DOHH2 (cell line): ENCODE measurements at regions not wholly inside any gene's neighbourhood (a gene's known extent, or its start where the extent isn't known, plus 50 kb on each side); places are given as distances from the start of the nearest gene placed in this dataset.

ENCODE experiments used
- H3F3A ChIP-seq: fragments of 200-600 bp; sonication (generic), shearing (Covaris generic); 2 replicates; pipeline ENCODE4 v1.6.0; 2016; ENCODE audit warnings: antibody characterized with exemption, mild to moderate bottlenecking; ENCODE audit not compliant: control insufficient read depth, insufficient read depth
- H3K27ac ChIP-seq: fragments of 200-600 bp; sonication (generic); 2 replicates; pipeline ENCODE4 v1.5.1; 2014; ENCODE audit warnings: low read depth, mild to moderate bottlenecking, low read length, moderate library complexity
- H3K27me3 ChIP-seq: fragments of 200-600 bp; sonication (generic); 2 replicates; pipeline ENCODE4 v1.6.1; 2014; ENCODE audit warnings: mild to moderate bottlenecking, low read length, mixed read lengths; ENCODE audit not compliant: control insufficient read depth
- H3K36me3 ChIP-seq: fragments of 200-600 bp; sonication (generic); 2 replicates; pipeline ENCODE4 v1.6.1; 2014; ENCODE audit warnings: mild to moderate bottlenecking, low read length, moderate library complexity, mixed read lengths; ENCODE audit not compliant: control insufficient read depth
- H3K4me1 ChIP-seq: fragments of 200-600 bp; sonication (generic); 2 replicates; pipeline ENCODE4 v1.6.1; 2014; ENCODE audit warnings: mild to moderate bottlenecking, low read length, mixed read lengths; ENCODE audit not compliant: control insufficient read depth
- H3K4me2 ChIP-seq: fragments of 200-600 bp; sonication (generic); 2 replicates; pipeline ENCODE4 v1.6.0; 2014; ENCODE audit warnings: mild to moderate bottlenecking, low read length, moderate library complexity
- H3K4me3 ChIP-seq: fragments of 200-600 bp; sonication (generic); 2 replicates; pipeline ENCODE4 v1.5.1; 2014; ENCODE audit warnings: mild to moderate bottlenecking, low read length, mixed read lengths
- H3K79me2 ChIP-seq: fragments of 200-600 bp; sonication (generic); 2 replicates; pipeline ENCODE4 v1.6.1; 2014; ENCODE audit warnings: mild to moderate bottlenecking, low read length, mixed read lengths; ENCODE audit not compliant: control insufficient read depth
- H3K9me2 ChIP-seq: fragments of 200-600 bp; sonication (generic); replicated peaks from 2 replicates; pipeline ENCODE4 v1.6.1; 2014; ENCODE audit warnings: mild to moderate bottlenecking, low read length, mixed read lengths; ENCODE audit not compliant: control insufficient read depth
- H3K9me3 ChIP-seq: fragments of 200-600 bp; sonication (generic); 2 replicates; pipeline ENCODE4 v1.6.1; 2014; ENCODE audit warnings: antibody characterized with exemption, low read length, mixed read lengths; ENCODE audit not compliant: control insufficient read depth, insufficient read depth
- H4K20me1 ChIP-seq: fragments of 200-600 bp; sonication (generic); 2 replicates; pipeline ENCODE4 v1.6.0; 2014; ENCODE audit warnings: low read depth, mild to moderate bottlenecking, antibody characterized with exemption, low read length, moderate library complexity; ENCODE audit not compliant: control insufficient read depth, insufficient read depth
- EZH2phosphoT487 ChIP-seq: fragments of 200-600 bp; sonication (generic); IDR thresholded peaks from 2 replicates; pipeline ENCODE4 v1.6.1; 2017; ENCODE audit warnings: borderline replicate concordance, mild to moderate bottlenecking, antibody characterized with exemption, low read length, moderate library complexity, mixed read lengths
- TF ChIP-seq, protein P1 (sequence below): fragments of 200-600 bp; sonication (generic); IDR thresholded peaks from one replicate; pipeline ENCODE4 v1.5.1; 2014; ENCODE audit warnings: antibody characterized with exemption, mild to moderate bottlenecking, low read depth, low read length; ENCODE audit not compliant: poor library complexity, severe bottlenecking

DNA sequence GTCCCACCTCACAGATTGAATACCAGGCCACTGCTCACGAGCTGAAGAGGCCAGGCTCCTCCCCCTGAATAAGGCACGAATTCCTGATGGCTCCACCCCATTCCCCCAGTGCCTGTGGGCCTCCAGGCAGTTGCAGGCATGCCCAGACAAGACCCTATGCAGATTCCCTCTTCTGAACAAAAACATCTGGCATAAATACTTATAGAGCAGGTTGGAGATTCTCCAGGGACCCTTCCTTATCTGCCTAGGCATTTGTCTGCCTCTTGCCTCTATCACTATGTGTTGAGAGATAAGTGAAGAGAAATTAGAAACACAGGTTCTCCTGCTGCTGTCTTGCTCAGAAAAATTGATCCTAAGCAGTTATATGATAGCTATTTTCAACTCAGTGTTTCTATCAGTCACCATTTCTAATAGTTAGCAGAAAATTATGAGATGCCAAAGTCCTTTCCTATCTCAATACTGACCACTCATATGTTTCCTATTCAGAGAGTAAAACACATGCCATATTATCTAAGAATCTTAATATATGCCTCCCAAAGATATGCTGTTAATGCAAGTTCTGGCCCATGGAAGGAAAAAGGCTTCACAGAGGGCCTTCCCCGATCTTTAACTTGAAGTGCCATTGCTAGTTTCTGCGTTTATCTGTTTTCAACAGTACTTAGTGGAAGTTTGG is 364.0 kb downstream of the KCTD12 start:
- Histone ChIP-seq H3K9me3 (no peaks in the 10 kb centered on the region), H3K4me2 (no peak overlapping the region), H3K27ac (no peak overlapping the region), H3K4me1 (no peaks in the 10 kb centered on the region), H3K9me2 (no peaks in the 10 kb centered on the region), H3K79me2 (no peaks in the 10 kb centered on the region), H3K27me3 (no peaks in the 10 kb centered on the region), H3K36me3 (no peaks in the 10 kb centered on the region), H3F3A (no peaks in the 10 kb centered on the region), H3K4me3 (no peak overlapping the region), H4K20me1 (no peaks in the 10 kb centered on the region)
- no peak for TF ChIP-seq EZH2phosphoT487
- TF ChIP-seq, protein P1, sequence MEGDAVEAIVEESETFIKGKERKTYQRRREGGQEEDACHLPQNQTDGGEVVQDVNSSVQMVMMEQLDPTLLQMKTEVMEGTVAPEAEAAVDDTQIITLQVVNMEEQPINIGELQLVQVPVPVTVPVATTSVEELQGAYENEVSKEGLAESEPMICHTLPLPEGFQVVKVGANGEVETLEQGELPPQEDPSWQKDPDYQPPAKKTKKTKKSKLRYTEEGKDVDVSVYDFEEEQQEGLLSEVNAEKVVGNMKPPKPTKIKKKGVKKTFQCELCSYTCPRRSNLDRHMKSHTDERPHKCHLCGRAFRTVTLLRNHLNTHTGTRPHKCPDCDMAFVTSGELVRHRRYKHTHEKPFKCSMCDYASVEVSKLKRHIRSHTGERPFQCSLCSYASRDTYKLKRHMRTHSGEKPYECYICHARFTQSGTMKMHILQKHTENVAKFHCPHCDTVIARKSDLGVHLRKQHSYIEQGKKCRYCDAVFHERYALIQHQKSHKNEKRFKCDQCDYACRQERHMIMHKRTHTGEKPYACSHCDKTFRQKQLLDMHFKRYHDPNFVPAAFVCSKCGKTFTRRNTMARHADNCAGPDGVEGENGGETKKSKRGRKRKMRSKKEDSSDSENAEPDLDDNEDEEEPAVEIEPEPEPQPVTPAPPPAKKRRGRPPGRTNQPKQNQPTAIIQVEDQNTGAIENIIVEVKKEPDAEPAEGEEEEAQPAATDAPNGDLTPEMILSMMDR: no peak

DNA sequence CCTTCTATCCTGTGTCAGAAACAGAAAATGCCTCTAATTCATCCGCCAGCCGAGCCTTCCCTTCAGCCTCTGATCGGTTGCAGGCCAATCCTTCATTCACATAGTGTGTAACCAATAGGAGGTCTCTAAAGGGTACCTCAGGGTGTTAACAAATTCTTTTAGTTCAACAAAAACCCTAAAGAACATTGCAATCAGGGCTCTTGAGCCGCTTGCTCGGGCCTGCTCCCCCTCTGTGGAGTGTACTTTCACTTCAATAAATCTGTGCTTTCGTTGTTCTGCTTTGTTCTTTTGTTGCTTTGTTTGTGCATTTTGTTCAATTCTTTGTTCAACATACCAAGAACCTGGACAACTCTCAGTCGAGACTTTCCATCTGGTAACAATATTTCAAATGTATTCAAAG is 366.5 kb downstream of the KCTD12 start:
- no peaks in the 10 kb centered on the region for H3K9me3 ChIP-seq
- H3K79me2 ChIP-seq: no peaks in the 10 kb centered on the region
- H3K9me2 ChIP-seq: no peaks in the 10 kb centered on the region
- H3K36me3 ChIP-seq: no peaks in the 10 kb centered on the region
- H3K27me3 ChIP-seq: no peaks in the 10 kb centered on the region
- TF ChIP-seq EZH2phosphoT487: no peak
- TF ChIP-seq, protein P1: no peak
- H3K4me1 ChIP-seq: no peaks in the 10 kb centered on the region
- no peak overlapping the region for H3K4me2 ChIP-seq
- no peak overlapping the region for H3K27ac ChIP-seq
- no peaks in the 10 kb centered on the region for H3F3A ChIP-seq
- H3K4me3 ChIP-seq: no peak overlapping the region
- no peaks in the 10 kb centered on the region for H4K20me1 ChIP-seq

DNA sequence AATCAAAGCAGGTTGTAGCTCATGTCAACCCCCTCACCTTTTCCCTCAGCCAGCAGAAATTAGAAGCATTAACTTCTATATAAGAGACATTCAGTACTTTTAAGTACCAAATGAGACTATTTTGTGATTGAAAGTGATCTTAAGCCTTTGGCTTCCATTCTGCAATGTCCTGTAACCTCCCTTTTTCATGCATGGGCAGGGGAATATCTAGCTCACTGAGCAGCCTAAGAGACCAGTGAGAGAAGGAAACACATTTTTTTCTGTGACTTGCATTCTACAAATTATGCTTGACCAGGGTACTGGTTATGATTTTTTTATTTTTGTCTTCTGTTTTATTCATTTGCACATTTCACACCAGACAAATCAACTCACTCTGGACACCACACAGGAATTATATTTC is 369.6 kb downstream of the KCTD12 start:
- Histone ChIP-seq H3K4me3 (no peak overlapping the region), H3K4me2 (no peak overlapping the region), H3F3A (no peaks in the 10 kb centered on the region), H3K9me3 (no peaks in the 10 kb centered on the region), H3K27ac (no peak overlapping the region), H4K20me1 (no peaks in the 10 kb centered on the region), H3K9me2 (no peaks in the 10 kb centered on the region), H3K36me3 (no peaks in the 10 kb centered on the region), H3K27me3 (no peaks in the 10 kb centered on the region), H3K79me2 (no peaks in the 10 kb centered on the region), H3K4me1 (no peaks in the 10 kb centered on the region)
- TF ChIP-seq, protein P1: no peak
- no peak for TF ChIP-seq EZH2phosphoT487
